Epithelial cell of esophagus (primary cell): ENCODE measurements at regions not wholly inside any gene's neighbourhood (a gene's known extent, or its start where the extent isn't known, plus 50 kb on each side); places are given as distances from the start of the nearest gene placed in this dataset.

Experiments used
- DNase-seq: peaks from one replicate; pipeline ENCODE4 v3.0.0; 2010; ENCODE audit warnings: low read depth
- H3K4me3 ChIP-seq: 2 replicates; pipeline ENCODE4 v1.5.1; 2011; ENCODE audit warnings: mild to moderate bottlenecking, low read length, control low read depth
- TF ChIP-seq, protein P1 (sequence below): IDR thresholded peaks from 2 replicates; pipeline ENCODE4 v1.5.1; 2011; ENCODE audit warnings: low read depth, mild to moderate bottlenecking, low read length, control low read depth, inconsistent platforms; ENCODE audit not compliant: insufficient read depth; ENCODE audit errors: missing control alignments

DNA sequence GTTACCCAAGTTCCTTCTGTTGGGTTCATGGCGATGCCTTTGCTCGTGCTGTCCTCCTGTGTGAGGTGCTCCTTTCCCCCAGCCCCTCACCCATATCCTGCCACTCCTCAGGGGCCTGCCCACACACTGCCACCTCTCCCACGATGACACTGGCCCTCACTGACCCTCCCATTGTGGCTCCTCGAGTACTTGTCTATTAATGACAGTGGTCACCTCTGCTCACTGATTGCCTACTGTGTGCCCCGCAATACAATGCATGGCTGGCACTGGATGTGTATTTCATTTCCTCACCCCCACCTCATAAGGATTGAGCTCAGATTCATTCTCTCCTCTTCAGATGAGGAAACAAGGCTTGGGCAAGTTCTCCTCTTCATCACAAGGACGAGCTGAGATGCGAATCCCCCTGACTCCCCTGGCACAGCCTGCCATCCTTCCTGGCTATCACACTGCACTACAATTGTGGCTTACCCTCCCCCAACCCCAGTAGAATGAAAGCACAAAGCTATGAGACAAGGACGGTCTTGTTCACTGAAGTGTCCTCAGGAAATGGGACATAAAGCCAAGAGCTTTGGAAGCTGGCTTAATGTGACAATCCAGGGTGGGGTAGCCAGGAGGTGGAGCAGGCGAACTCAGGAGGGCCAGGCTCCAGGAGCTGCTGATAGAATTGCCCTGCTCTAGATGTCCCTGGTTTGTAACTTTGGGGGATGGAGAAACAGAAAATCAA is 93.9 kb upstream of the RAB12 start:
- DNase-seq, result no peak
- H3K4me3 ChIP-seq, result no peak overlapping the region
- TF ChIP-seq, protein P1, sequence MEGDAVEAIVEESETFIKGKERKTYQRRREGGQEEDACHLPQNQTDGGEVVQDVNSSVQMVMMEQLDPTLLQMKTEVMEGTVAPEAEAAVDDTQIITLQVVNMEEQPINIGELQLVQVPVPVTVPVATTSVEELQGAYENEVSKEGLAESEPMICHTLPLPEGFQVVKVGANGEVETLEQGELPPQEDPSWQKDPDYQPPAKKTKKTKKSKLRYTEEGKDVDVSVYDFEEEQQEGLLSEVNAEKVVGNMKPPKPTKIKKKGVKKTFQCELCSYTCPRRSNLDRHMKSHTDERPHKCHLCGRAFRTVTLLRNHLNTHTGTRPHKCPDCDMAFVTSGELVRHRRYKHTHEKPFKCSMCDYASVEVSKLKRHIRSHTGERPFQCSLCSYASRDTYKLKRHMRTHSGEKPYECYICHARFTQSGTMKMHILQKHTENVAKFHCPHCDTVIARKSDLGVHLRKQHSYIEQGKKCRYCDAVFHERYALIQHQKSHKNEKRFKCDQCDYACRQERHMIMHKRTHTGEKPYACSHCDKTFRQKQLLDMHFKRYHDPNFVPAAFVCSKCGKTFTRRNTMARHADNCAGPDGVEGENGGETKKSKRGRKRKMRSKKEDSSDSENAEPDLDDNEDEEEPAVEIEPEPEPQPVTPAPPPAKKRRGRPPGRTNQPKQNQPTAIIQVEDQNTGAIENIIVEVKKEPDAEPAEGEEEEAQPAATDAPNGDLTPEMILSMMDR, result no peak

GRCh38 chr18:8516371-8517250 is 92.6 kb upstream of the RAB12 start:
- TF ChIP-seq, protein P1, result no peak
- DNase-seq, result peak; percentile 92
- no peak overlapping the region for H3K4me3 ChIP-seq

DNA sequence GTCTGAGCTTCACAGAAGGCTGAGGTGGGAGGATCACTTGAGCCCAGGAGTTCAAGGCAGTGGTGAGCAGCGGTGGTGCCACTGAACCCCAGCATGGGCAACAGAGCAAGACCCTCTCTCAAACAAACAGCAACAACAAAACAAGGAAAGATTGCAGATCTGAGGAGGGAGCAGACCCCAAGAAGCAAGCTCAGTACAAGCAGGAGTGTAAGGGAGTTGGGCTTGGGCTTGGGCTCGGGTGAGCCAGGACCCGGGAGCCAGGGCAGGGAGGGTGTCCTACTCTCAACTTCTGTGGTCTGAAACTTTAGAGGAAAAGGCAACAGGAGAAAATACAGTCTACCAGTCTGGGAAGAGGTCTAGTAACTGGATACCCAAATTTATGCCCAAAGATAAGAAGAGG is 92.0 kb upstream of the RAB12 start:
- DNase-seq, result no peak
- TF ChIP-seq, protein P1, result no peak
- no peak overlapping the region for H3K4me3 ChIP-seq

GRCh38 chr18:8519102-8519501 is 90.1 kb upstream of the RAB12 start:
- no peak overlapping the region for H3K4me3 ChIP-seq
- TF ChIP-seq, protein P1, result no peak
- no peak for DNase-seq

GRCh38 chr18:8520266-8520665 is 89.0 kb upstream of the RAB12 start:
- TF ChIP-seq, protein P1, result no peak
- no peak for DNase-seq
- no peak overlapping the region for H3K4me3 ChIP-seq

DNA sequence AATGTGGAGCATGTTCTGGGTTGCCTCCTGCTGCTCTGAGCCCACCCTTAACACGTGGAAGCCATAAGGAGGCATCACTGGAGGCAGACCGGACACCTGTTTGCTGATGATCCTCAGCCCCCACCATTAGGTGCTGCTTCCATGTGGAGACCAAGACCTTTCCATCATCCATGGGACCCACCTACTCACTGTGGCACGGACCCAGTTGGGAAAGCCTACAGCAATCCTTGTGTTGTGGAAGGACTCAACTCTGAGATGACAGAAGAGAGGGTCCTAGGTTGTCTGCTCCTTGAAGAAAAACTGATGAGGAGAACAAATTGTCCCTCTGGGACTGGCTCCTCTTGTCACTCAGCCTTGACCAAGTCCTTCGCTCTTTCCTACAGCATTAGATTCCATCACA is 86.5 kb upstream of the RAB12 start:
- H3K4me3 ChIP-seq, result no peak overlapping the region
- no peak for DNase-seq
- TF ChIP-seq, protein P1, result no peak

DNA sequence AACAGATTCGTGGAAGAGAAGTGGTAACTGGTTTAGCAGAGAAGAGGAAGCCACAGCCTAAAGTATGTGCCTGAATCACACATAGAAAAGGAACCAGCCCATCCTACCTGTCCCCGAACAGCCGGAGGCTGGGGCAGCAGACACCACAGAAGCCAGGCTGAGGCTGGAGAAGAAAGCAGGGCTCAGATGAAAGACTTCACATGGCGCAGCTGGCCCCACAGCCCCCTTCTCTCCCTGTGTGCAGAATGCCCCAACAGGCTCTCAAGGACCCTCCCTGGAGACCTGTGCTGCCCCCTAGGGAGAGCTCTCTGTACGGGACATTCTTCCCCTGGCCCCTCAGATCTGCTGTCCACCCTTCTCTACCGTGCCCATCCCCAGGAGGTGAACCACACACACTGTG is 83.5 kb upstream of the RAB12 start:
- no peak overlapping the region for H3K4me3 ChIP-seq
- TF ChIP-seq, protein P1, result no peak
- DNase-seq, result no peak
